ENCODE measurements at regions not wholly inside any gene's neighbourhood (a gene's known extent, or its start where the extent isn't known, plus 50 kb on each side); places are given as distances from the start of the nearest gene placed in this dataset.

DNA sequence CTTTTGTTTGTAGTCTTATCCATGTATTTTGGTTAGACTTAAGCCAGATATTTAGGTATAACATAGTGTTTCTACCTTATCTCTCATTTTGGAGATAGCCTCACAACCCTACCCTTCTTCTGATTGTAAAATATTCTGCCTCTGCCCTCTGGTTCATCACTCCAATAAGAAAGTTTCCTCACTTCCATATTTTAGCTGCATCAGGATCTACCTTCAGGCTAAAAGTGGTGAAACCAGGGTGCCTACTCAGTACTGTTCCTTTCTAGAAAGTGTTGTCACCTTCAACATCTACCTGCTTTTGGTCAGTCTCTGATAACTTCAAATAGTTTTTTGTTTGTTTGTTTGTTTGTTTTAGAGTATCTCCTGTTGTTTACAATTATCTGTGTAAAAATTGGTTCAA is 294.6 kb downstream of the ANXA1 start:
- H3K27ac Mint-ChIP-seq: no peak overlapping the region
- no peaks in the 10 kb centered on the region for H3K27me3 Mint-ChIP-seq
- H3K4me1 Mint-ChIP-seq (ENCODE audit: unreplicated experiment): peaks cover 4% of the 10 kb centered on the region
- no peaks in the 10 kb centered on the region for H3K9me3 Mint-ChIP-seq
- no peak for DNase-seq (ENCODE audit: extremely low spot score, unreplicated experiment)
- TF ChIP-seq, protein P1, sequence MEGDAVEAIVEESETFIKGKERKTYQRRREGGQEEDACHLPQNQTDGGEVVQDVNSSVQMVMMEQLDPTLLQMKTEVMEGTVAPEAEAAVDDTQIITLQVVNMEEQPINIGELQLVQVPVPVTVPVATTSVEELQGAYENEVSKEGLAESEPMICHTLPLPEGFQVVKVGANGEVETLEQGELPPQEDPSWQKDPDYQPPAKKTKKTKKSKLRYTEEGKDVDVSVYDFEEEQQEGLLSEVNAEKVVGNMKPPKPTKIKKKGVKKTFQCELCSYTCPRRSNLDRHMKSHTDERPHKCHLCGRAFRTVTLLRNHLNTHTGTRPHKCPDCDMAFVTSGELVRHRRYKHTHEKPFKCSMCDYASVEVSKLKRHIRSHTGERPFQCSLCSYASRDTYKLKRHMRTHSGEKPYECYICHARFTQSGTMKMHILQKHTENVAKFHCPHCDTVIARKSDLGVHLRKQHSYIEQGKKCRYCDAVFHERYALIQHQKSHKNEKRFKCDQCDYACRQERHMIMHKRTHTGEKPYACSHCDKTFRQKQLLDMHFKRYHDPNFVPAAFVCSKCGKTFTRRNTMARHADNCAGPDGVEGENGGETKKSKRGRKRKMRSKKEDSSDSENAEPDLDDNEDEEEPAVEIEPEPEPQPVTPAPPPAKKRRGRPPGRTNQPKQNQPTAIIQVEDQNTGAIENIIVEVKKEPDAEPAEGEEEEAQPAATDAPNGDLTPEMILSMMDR (conservative IDR thresholded peaks at IDR 0.05): no peak
- H3K36me3 Mint-ChIP-seq: no peaks in the 10 kb centered on the region
- no peak overlapping the region for H3K4me3 Mint-ChIP-seq

DNA sequence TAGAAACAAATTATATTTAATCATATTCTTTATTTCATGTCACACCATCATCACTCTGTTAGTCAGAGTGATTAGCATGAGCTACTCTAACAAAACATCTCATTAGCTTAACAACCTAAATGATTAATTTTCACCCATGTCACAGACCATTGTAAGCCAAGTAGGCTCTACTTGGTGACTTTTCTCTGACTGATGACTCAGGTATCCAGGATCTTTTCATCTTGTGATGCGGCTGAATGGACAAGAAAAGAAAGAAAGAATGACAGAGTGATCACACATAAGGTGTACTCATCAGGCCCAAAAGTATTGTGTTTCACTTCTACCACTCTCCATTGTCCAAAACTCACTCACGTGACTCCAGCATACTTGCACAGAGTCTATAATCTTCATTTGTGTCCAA is 299.3 kb downstream of the ANXA1 start:
- Mint-ChIP-seq H3K27me3 (no peaks in the 10 kb centered on the region), H3K4me1 (ENCODE audit: unreplicated experiment) (no peaks in the 10 kb centered on the region)
- TF ChIP-seq, protein P1 (conservative IDR thresholded peaks at IDR 0.05): no peak

DNA sequence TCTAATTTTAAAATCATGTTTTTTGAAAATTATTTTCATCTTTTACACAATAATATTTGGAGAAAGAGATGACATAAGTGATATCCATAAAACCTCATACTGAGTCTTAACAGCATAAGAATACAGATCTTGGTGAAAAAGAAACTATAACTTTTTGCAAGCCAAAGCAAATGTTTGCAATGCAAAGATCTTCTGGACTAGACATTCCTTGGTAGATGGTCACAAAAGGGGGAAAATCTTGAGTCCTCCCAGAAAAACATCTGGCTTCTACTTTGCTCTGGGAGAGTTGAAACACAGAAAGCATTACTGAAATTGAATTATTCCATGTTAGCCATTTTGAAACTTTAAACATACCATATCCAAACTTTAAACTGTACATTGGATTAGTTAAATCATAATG is 308.2 kb downstream of the ANXA1 start:
- Mint-ChIP-seq H3K27me3 (no peaks in the 10 kb centered on the region), H3K4me3 (no peak overlapping the region), H3K4me1 (ENCODE audit: unreplicated experiment) (no peaks in the 10 kb centered on the region), H3K27ac (no peak overlapping the region), H3K36me3 (no peaks in the 10 kb centered on the region), H3K9me3 (no peaks in the 10 kb centered on the region)
- TF ChIP-seq, protein P1 (conservative IDR thresholded peaks at IDR 0.05): no peak
- DNase-seq (ENCODE audit: extremely low spot score, unreplicated experiment): no peak

More for the DNA sequence above, 299.3 kb downstream of the ANXA1 start:
- no peak for DNase-seq (ENCODE audit: extremely low spot score, unreplicated experiment)
- Mint-ChIP-seq H3K27ac (no peak overlapping the region), H3K36me3 (no peaks in the 10 kb centered on the region), H3K9me3 (no peaks in the 10 kb centered on the region), H3K4me3 (no peak overlapping the region)

DNA sequence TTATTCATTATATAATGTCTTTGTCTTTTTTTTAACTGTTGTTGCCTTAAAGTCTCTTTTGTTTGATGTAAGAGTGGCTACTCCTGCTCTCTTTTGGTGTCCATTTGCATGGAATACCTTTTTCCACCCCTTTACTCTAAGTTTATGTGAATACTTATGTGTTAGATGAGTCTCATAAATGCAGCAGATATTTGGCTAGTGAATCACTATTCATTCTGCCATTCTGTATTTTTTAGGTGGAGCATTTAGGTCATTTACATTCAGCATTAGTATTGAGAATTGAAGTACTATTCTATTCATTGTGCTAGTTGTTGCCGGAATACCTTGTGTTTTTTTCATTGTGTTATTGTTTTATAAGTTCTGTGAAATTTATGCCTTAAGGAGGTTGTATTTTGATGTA is 317.1 kb downstream of the ANXA1 start:
- DNase-seq (ENCODE audit: extremely low spot score, unreplicated experiment): no peak
- no peak overlapping the region for H3K27ac Mint-ChIP-seq
- TF ChIP-seq, protein P1 (conservative IDR thresholded peaks at IDR 0.05): no peak
- peaks cover 6% of the 10 kb centered on the region for H3K4me1 Mint-ChIP-seq (ENCODE audit: unreplicated experiment)
- no peaks in the 10 kb centered on the region for H3K36me3 Mint-ChIP-seq
- no peak overlapping the region for H3K4me3 Mint-ChIP-seq
- H3K27me3 Mint-ChIP-seq: no peaks in the 10 kb centered on the region
- no peaks in the 10 kb centered on the region for H3K9me3 Mint-ChIP-seq

DNA sequence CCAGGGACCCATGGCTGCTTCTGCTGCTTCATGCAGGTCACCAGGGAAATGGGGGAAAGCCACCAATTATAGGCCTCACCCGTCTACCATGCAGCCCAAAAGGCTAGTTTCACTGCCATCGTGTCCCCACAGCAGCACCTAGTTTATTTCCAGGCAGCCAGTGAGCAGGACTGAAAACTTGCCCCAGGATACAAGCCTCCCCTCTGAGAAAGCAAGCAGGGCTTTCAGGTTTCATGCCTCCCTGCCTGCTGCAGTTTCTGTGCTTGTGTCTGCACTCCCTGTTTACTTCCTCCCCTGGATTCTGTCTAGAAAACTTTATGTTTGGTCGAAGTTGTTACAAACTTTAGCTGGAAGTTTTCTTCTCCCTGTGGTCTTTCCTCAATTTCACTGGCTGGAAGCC is 319.1 kb downstream of the ANXA1 start:
- H3K9me3 Mint-ChIP-seq: no peaks in the 10 kb centered on the region
- no peaks in the 10 kb centered on the region for H3K27me3 Mint-ChIP-seq
- DNase-seq (ENCODE audit: extremely low spot score, unreplicated experiment): no peak
- peak overlapping the region; percentile 1 for H3K4me3 Mint-ChIP-seq
- TF ChIP-seq, protein P1 (conservative IDR thresholded peaks at IDR 0.05): no peak
- no peaks in the 10 kb centered on the region for H3K36me3 Mint-ChIP-seq
- peak overlapping the region; percentile 42 for H3K27ac Mint-ChIP-seq
- H3K4me1 Mint-ChIP-seq (ENCODE audit: unreplicated experiment): peaks cover 6% of the 10 kb centered on the region

DNA sequence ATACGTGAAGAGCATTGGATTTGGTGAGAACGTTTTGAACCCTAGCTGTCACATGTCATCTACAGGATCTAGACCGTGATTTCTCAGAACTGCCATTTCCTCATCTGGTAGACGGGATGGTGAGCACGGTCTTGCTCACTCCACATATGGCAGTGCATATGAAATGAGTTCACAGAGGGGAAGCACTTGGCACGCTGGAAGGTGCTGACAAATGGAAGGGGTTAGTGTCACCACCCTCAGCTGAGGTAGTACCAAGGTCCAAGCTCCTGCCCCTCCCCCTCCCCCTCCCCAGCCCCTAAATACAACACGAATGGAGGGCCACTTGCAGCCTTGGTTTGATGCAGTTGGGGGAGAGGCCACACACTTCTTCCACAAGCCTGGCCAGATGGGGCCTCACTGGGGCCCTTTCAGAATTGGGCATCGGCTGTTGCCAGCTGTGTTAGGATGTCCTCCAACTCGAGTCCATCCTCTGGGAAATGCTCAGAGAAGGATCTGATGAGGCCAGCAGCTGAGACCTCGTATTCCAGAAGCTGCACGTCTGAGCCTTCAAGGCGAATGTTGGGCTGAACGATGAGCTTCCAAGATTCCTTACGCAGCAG is 322.4 kb downstream of the ANXA1 start:
- TF ChIP-seq, protein P1 (conservative IDR thresholded peaks at IDR 0.05): no peak
- Mint-ChIP-seq H3K27ac (no peak overlapping the region), H3K4me3 (no peak overlapping the region), H3K27me3 (no peaks in the 10 kb centered on the region), H3K9me3 (no peaks in the 10 kb centered on the region), H3K36me3 (no peaks in the 10 kb centered on the region), H3K4me1 (ENCODE audit: unreplicated experiment) (peaks cover 6% of the 10 kb centered on the region)
- no peak for DNase-seq (ENCODE audit: extremely low spot score, unreplicated experiment)

Measured in type B pancreatic cell (in vitro differentiated cells).